A673 (cell line): ENCODE measurements at regions not wholly inside any gene's neighbourhood (a gene's known extent, or its start where the extent isn't known, plus 50 kb on each side); places are given as distances from the start of the nearest gene placed in this dataset.
A peak's percentile ranks its signal among the peaks of the same experiment; 100 is the strongest.

Experiments used
- BruUV-seq: library from RNA; stranded (reverse); fragments of 400-500 nt; replicated peaks from 2 replicates; lab custom pipeline; 2021; lab: Mats Ljungman, UMichigan
- CTCF ChIA-PET: fragments of 300-600 bp; sonication (Branson Sonifier 250); formaldehyde crosslinking; loops from one replicate; lab custom pipeline; 2022; ENCODE audit warnings: antibody characterized with exemption; lab: Charles Lee
- POLR2A ChIA-PET: fragments of 300-600 bp; sonication (Branson Sonifier 250); formaldehyde crosslinking; loops from one replicate; lab custom pipeline; 2022; ENCODE audit warnings: antibody characterized with exemption; ENCODE audit not compliant: low non-redundant PET; lab: Charles Lee
- DNase-seq: peaks from one replicate; pipeline ENCODE4 v3.0.0-alpha.2; 2015; ENCODE audit warnings: low spot score
- H3K27ac ChIP-seq: fragments of 200-600 bp; sonication (generic); 2 replicates; pipeline ENCODE4 v1.5.1; 2016; ENCODE audit warnings: mixed run types, low read depth, mild to moderate bottlenecking, mixed read lengths, antibody characterized with exemption, low read length; ENCODE audit not compliant: poor library complexity, severe bottlenecking
- H3K27me3 ChIP-seq: fragments of 200-600 bp; sonication (generic); replicated peaks from 2 replicates; pipeline ENCODE4 v1.6.1; 2017; ENCODE audit warnings: mixed run types, low read depth, mild to moderate bottlenecking, mixed read lengths, antibody characterized with exemption, low read length; ENCODE audit not compliant: insufficient read depth, poor library complexity
- H3K36me3 ChIP-seq: fragments of 200-600 bp; sonication (generic); 2 replicates; pipeline ENCODE4 v1.6.1; 2016; ENCODE audit warnings: mixed run types, mild to moderate bottlenecking, mixed read lengths, antibody characterized with exemption, low read length; ENCODE audit not compliant: insufficient read depth, poor library complexity, severe bottlenecking
- H3K4me1 ChIP-seq: fragments of 200-600 bp; sonication (generic); 2 replicates; pipeline ENCODE4 v1.6.1; 2017; ENCODE audit warnings: mixed run types, mild to moderate bottlenecking, mixed read lengths, antibody characterized with exemption, low read length; ENCODE audit not compliant: insufficient read depth, poor library complexity, severe bottlenecking
- H3K4me3 ChIP-seq: fragments of 200-600 bp; sonication (generic); 2 replicates; pipeline ENCODE4 v1.5.1; 2016; ENCODE audit warnings: low read depth, mixed run types, mild to moderate bottlenecking, mixed read lengths, low read length; ENCODE audit not compliant: poor library complexity, severe bottlenecking
- H3K9me3 ChIP-seq: fragments of 200-600 bp; sonication (generic); 2 replicates; pipeline ENCODE4 v1.6.1; 2016; ENCODE audit warnings: mixed run types, low read depth, mild to moderate bottlenecking, mixed read lengths, antibody characterized with exemption, low read length; ENCODE audit not compliant: poor library complexity, severe bottlenecking
- EZH2 ChIP-seq: fragments of 200-600 bp; sonication (generic); IDR thresholded peaks from 2 replicates; pipeline ENCODE4 v1.6.1; 2017; ENCODE audit warnings: borderline replicate concordance, low read depth, mild to moderate bottlenecking, mixed read lengths, antibody characterized with exemption, low read length; ENCODE audit not compliant: poor library complexity, severe bottlenecking
- intact Hi-C: fragments of 100-400 bp; cut with micrococcal nuclease; formaldehyde crosslinking; loops from one replicate; pipeline ENCODE4 v1.10.0; 2022; ENCODE audit not compliant: unreplicated experiment
- TF ChIP-seq, protein P1 (sequence below): fragments of 300-800, 200-600 bp; sonication (generic); conservative IDR thresholded peaks from 2 replicates; pipeline ENCODE4 v1.5.1; 2017; ENCODE audit warnings: low read depth, mild to moderate bottlenecking, antibody characterized with exemption, low read length, moderate library complexity, mixed read lengths

DNA sequence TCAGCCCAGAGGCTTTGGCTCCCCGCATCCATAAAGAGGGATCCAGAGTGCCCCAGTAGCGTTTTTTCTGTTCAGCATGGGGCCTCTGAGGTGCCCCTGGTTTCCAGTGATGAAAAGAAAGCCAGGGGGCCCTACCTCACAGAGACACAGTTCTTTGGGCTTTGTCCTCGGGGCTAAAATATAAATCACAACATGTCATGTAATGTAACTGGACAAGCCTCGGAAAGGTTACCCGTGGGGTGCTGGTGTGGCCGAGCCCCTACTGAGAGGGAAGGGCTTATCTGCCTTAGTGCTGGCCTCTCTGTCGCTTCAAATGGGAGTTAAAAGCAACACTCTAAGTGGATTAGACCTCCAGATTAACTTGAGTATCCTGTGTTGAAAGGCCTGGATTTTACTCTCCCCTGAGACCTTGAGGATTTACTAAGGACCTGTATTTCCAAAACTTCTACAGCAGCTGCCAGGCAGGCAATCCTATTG lies 251.6 kb upstream of the APCDD1 start:
- DNase-seq, result peak; percentile 47
- no peak overlapping the region for H3K27ac ChIP-seq

DNA sequence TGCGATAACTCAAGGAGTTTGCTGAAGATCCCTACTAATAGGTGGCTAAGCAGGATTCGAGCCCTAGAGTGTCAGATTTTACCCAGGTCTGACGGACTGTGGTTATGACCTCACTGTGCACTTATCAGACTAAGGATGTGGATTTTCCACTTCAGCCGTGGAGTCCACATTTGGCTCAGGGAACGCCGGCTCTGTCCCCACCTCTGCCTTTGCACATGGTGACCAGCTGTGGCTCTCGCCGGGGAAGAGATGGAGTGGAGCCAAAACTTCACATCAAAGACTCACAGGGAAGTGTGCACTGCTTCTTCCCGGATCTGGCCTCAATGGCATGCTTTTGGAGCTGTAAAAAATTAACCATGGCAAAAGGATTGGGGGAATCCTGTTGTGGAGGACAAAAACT lies 249.3 kb upstream of the APCDD1 start:
- Histone ChIP-seq H3K27me3 (no peaks in the 10 kb centered on the region), H3K4me3 (no peak overlapping the region), H3K9me3 (no peaks in the 10 kb centered on the region), H3K4me1 (peaks cover 9% of the 10 kb centered on the region), H3K36me3 (no peaks in the 10 kb centered on the region), H3K27ac (no peak overlapping the region)
- no TSS peak for BruUV-seq
- TF ChIP-seq EZH2, result no peak
- TF ChIP-seq, protein P1, sequence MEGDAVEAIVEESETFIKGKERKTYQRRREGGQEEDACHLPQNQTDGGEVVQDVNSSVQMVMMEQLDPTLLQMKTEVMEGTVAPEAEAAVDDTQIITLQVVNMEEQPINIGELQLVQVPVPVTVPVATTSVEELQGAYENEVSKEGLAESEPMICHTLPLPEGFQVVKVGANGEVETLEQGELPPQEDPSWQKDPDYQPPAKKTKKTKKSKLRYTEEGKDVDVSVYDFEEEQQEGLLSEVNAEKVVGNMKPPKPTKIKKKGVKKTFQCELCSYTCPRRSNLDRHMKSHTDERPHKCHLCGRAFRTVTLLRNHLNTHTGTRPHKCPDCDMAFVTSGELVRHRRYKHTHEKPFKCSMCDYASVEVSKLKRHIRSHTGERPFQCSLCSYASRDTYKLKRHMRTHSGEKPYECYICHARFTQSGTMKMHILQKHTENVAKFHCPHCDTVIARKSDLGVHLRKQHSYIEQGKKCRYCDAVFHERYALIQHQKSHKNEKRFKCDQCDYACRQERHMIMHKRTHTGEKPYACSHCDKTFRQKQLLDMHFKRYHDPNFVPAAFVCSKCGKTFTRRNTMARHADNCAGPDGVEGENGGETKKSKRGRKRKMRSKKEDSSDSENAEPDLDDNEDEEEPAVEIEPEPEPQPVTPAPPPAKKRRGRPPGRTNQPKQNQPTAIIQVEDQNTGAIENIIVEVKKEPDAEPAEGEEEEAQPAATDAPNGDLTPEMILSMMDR, result no peak
- intact Hi-C loops, result no loop called here
- CTCF ChIA-PET, result no interaction called here
- POLR2A ChIA-PET, result no interaction called here
- no peak for DNase-seq

More for the DNA sequence above, 251.6 kb upstream of the APCDD1 start:
- CTCF ChIA-PET, result no interaction called here
- H3K4me3 ChIP-seq, result no peak overlapping the region
- no peaks in the 10 kb centered on the region for H3K9me3 ChIP-seq
- H3K4me1 ChIP-seq, result no peaks in the 10 kb centered on the region
- POLR2A ChIA-PET, result no interaction called here
- BruUV-seq, result no TSS peak
- H3K36me3 ChIP-seq, result no peaks in the 10 kb centered on the region
- no peaks in the 10 kb centered on the region for H3K27me3 ChIP-seq
- TF ChIP-seq, protein P1, result no peak
- no peak for TF ChIP-seq EZH2
- intact Hi-C loops, result no loop called here

DNA sequence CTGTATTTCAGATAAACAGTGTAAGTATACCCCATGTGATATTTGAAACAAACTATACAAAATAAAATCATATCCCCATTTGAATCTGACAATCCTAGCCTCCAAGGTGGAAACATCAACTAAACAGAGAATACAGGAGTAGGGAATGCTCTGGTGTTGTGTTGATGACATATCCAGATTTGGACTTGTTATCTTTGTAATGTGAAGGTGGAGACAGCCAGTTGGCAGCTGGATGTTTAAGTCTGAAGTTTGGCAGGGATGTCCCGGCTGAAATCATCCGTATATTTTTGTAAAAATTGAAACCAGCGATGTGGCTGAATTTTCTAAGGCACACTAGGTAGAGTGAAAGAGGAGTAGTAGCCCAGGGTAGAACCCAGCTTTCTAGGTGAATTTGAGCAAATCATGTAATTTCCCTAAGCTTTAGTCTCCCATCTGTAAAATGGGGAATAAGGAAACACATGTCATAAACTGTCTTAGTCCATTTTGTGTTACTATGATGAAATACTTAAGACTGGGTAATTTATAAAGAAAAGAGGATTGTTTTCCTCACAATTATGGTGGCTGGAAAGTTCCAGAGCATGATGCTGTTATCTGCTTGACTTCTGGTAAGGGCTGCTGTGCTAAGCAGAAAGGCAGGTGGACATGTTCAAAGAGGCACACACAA lies 246.6 kb upstream of the APCDD1 start:
- POLR2A ChIA-PET, result no interaction called here

More for the DNA sequence above, 246.6 kb upstream of the APCDD1 start:
- H3K4me3 ChIP-seq, result no peak overlapping the region
- H3K36me3 ChIP-seq, result no peaks in the 10 kb centered on the region
- H3K27ac ChIP-seq, result no peak overlapping the region
- BruUV-seq, result no TSS peak
- peaks cover 11% of the 10 kb centered on the region for H3K4me1 ChIP-seq
- no peaks in the 10 kb centered on the region for H3K9me3 ChIP-seq
- intact Hi-C loops, result no loop called here
- DNase-seq, result no peak
- CTCF ChIA-PET, result no interaction called here
- no peaks in the 10 kb centered on the region for H3K27me3 ChIP-seq
- TF ChIP-seq, protein P1, result no peak
- no peak for TF ChIP-seq EZH2
